Lung microvascular endothelial cell (primary cell): ENCODE measurements at regions not wholly inside any gene's neighbourhood (a gene's known extent, or its start where the extent isn't known, plus 50 kb on each side); places are given as distances from the start of the nearest gene placed in this dataset.

Experiments used
- DNase-seq, 2 donors: peaks; one replicate each; pipeline versions ENCODE4 v3.0.0 to v3.0.0-alpha.2; 2010; ENCODE audit warnings: low read depth in 2 of 2

- DNase-seq = no peak
Observed at GRCh38 chr2:82576656-82577055, 1882.4 kb downstream of the SUCLG1 start.

GRCh38 chr2:82539280-82539621, 1919.8 kb downstream of the SUCLG1 start:
- DNase-seq = no peak

GRCh38 chr2:82538590-82539279, 1920.3 kb downstream of the SUCLG1 start:
- DNase-seq = no peak

- no peak for DNase-seq
Observed at GRCh38 chr2:82528288-82528687, 1930.8 kb downstream of the SUCLG1 start.

- no peak for DNase-seq
Observed at GRCh38 chr2:82527124-82527523, 1932.0 kb downstream of the SUCLG1 start.

GRCh38 chr2:82526277-82526676, 1932.8 kb downstream of the SUCLG1 start:
- DNase-seq = no peak

GRCh38 chr2:82525744-82526143, 1933.3 kb downstream of the SUCLG1 start:
- DNase-seq = no peak

- no peak for DNase-seq
Observed at GRCh38 chr2:82524826-82525225, 1934.3 kb downstream of the SUCLG1 start.

- DNase-seq = no peak
Observed at GRCh38 chr2:82511894-82512293, 1947.2 kb downstream of the SUCLG1 start.

GRCh38 chr2:82508702-82509101, 1950.4 kb downstream of the SUCLG1 start:
- no peak for DNase-seq

GRCh38 chr2:82507657-82508056, 1951.4 kb downstream of the SUCLG1 start:
- DNase-seq = no peak

- DNase-seq = no peak
Observed at GRCh38 chr2:82501217-82501616, 1957.9 kb downstream of the SUCLG1 start.

GRCh38 chr2:82498777-82499443, 1960.2 kb downstream of the SUCLG1 start:
- no peak for DNase-seq

- DNase-seq = no peak
Observed at GRCh38 chr2:82494739-82495138, 1964.3 kb downstream of the SUCLG1 start.

- no peak for DNase-seq
Observed at GRCh38 chr2:82491591-82491990, 1967.5 kb downstream of the SUCLG1 start.

- no peak for DNase-seq
Observed at GRCh38 chr2:82487354-82487753, 1971.7 kb downstream of the SUCLG1 start.

- DNase-seq = no peak
Observed at GRCh38 chr2:82485701-82486100, 1973.4 kb downstream of the SUCLG1 start.

- no peak for DNase-seq
Observed at GRCh38 chr2:82481207-82481606, 1977.9 kb downstream of the SUCLG1 start.

GRCh38 chr2:82478641-82479040, 1980.4 kb downstream of the SUCLG1 start:
- DNase-seq = no peak

GRCh38 chr2:82476094-82476493, 1983.0 kb downstream of the SUCLG1 start:
- no peak for DNase-seq

- DNase-seq = no peak
Observed at GRCh38 chr2:82428251-82428650, 2030.8 kb downstream of the SUCLG1 start.

GRCh38 chr2:82412021-82412420, 2047.1 kb downstream of the SUCLG1 start:
- no peak for DNase-seq

GRCh38 chr2:82411071-82411470, 2048.0 kb downstream of the SUCLG1 start:
- no peak for DNase-seq

- DNase-seq = no peak
Observed at GRCh38 chr2:82395531-82395930, 2063.5 kb downstream of the SUCLG1 start.
